ENCODE measurements at regions not wholly inside any gene's neighbourhood (a gene's known extent, or its start where the extent isn't known, plus 50 kb on each side); places are given as distances from the start of the nearest gene placed in this dataset.

DNA sequence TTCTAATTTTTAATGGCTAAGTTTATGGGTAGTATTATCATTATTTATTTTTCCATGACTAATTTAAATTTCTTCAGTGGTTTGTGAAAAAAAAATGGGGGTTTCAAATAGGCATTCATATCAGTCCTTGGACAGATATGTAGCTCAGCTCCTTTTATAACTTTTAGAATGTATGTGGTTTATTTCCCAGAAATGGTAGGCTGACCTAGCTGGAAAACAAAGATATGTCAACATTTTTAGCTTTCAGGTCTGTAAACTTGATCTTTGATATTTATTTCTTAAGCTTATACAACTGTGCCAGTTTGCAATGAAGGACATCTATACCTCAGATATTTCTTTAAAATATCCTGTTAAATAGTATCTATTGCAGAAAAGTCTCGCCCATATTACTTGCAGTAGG, 1815.5 kb downstream of the SLITRK5 start:
- TF ChIP-seq POLR2A (IDR thresholded peaks at IDR 0.05) (no peak), CTCF (IDR thresholded peaks at IDR 0.05) (no peak), POLR2AphosphoS5 (IDR thresholded peaks at IDR 0.05) (no peak)

Measured in prostate gland (tissue), 2 donors.